B cell (primary cell): ENCODE measurements at regions not wholly inside any gene's neighbourhood (a gene's known extent, or its start where the extent isn't known, plus 50 kb on each side); places are given as distances from the start of the nearest gene placed in this dataset.

Source experiments
- CTCF ChIP-seq: fragments of 200-600 bp; IDR thresholded peaks from one replicate; pipeline ENCODE4 v1.8.0; 2022; ENCODE audit warnings: antibody characterized with exemption, mild to moderate bottlenecking
- EZH2 ChIP-seq: IDR thresholded peaks from 2 replicates; pipeline ENCODE4 v1.6.1; 2012; ENCODE audit warnings: borderline replicate concordance, low read depth, mild to moderate bottlenecking, moderate library complexity, low read length; ENCODE audit not compliant: insufficient read depth, poor library complexity, severe bottlenecking

- TF ChIP-seq CTCF, result no peak
- no peak for TF ChIP-seq EZH2
These were observed 193.6 kb upstream of the SATB1 start for GRCh38 chr3:18618723-18619122.
